ENCODE measurements at regions not wholly inside any gene's neighbourhood (a gene's known extent, or its start where the extent isn't known, plus 50 kb on each side); places are given as distances from the start of the nearest gene placed in this dataset.

DNA sequence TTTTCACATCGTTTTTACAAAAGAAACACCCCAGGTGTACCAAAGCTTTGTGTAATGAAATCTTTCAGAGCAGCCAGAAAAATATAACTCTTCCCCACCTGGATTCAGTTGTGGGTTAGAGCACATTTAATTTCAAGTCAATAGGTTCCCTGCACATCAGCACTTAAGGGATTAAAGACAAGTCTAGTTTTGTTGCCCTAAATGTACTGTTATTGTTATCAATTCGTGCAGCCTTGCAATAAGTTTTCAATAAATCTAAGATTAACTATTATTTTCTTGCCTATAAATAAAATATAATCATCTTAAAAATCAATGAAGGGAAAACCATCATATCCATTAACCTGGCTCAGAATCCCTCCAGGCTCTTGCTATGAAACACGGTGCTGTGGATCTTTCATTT lies 172.5 kb upstream of the CDIN1 start:
- TF ChIP-seq, protein P1, sequence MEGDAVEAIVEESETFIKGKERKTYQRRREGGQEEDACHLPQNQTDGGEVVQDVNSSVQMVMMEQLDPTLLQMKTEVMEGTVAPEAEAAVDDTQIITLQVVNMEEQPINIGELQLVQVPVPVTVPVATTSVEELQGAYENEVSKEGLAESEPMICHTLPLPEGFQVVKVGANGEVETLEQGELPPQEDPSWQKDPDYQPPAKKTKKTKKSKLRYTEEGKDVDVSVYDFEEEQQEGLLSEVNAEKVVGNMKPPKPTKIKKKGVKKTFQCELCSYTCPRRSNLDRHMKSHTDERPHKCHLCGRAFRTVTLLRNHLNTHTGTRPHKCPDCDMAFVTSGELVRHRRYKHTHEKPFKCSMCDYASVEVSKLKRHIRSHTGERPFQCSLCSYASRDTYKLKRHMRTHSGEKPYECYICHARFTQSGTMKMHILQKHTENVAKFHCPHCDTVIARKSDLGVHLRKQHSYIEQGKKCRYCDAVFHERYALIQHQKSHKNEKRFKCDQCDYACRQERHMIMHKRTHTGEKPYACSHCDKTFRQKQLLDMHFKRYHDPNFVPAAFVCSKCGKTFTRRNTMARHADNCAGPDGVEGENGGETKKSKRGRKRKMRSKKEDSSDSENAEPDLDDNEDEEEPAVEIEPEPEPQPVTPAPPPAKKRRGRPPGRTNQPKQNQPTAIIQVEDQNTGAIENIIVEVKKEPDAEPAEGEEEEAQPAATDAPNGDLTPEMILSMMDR (IDR thresholded peaks at IDR 0.05; ENCODE audit: extremely low read depth, missing control alignments) = no peak
- DNase-seq (ENCODE audit: low spot score) = no peak

DNA sequence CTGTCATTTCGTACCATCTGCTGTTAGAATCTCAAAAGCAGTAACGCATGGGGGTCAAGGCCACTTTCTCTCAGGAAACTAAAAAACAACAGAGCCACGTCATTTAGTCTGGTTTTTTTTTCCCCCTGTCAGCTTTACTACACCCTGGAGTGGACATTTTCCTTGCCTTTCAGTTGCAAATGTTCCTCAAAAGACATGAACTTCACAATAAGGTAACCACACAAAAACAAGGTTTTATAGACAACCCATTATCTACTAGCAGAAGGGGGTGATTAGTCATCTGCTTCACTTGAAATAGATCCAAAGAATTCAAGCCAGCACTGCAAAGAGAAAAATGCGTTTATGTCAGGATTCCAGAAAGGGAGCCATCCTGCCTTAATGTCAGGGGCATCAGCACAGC lies 171.8 kb upstream of the CDIN1 start:
- no peak for DNase-seq (ENCODE audit: low spot score)
- TF ChIP-seq, protein P1 (IDR thresholded peaks at IDR 0.05; ENCODE audit: extremely low read depth, missing control alignments) = no peak

DNA sequence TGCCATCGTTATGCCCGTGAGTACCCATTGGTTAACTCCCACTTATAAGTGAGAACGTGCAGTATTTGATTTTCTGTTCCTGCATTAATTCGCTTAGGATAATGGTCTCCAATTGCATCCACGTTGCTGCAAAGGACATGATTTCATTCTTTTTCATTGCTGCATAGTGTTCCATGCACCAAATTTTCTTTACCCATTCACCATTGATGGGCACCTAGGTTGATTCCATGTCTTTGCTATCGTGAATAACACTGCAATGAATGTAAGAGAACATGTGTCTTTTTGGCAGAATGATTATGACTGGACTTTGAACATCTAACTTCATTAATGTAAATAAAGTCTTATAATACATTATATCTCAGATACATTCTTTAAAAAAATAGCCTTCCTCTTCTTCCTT lies 169.6 kb upstream of the CDIN1 start:
- TF ChIP-seq, protein P1 (IDR thresholded peaks at IDR 0.05; ENCODE audit: extremely low read depth, missing control alignments) = no peak
- DNase-seq (ENCODE audit: low spot score) = no peak

DNA sequence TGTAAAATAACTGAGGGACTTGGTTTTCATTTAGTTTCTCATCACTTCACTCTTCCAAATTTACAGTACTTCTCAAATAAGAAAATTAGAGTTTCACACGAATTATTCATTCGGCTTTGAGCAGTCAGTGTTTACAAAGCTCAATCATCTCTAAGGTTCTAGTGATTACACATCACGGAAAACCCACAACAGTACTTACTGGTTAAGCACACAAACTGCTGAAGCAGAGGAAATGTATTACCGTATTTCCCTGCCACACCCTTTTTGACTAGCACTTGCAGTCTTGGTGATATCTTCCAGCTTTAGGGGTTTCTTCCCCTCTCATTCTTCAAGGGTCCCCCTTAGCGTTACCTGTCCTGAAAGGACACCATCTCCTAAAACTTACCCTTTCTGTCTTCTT lies 164.8 kb upstream of the CDIN1 start:
- DNase-seq (ENCODE audit: low spot score) = no peak
- TF ChIP-seq, protein P1 (IDR thresholded peaks at IDR 0.05; ENCODE audit: extremely low read depth, missing control alignments) = no peak

DNA sequence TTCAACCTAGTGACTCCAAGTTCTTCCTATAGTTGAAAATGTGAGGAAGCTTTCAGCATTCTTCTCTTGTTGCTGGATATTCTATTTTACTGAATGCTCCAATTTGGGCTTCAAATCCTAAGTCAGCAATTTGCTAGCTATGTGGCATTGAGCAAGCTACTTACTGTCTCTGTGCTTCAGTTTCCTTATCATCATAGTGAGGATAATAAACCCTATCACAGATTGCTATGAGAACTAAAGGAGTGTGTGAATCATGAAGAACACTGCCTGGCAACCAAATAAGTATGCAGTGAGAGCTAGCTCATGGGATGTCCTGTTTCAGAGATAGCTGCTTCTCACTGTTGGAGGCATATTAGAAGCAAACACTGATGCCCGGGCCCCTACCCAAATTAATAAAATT lies 163.8 kb upstream of the CDIN1 start:
- TF ChIP-seq, protein P1 (IDR thresholded peaks at IDR 0.05; ENCODE audit: extremely low read depth, missing control alignments) = no peak
- DNase-seq (ENCODE audit: low spot score) = no peak

DNA sequence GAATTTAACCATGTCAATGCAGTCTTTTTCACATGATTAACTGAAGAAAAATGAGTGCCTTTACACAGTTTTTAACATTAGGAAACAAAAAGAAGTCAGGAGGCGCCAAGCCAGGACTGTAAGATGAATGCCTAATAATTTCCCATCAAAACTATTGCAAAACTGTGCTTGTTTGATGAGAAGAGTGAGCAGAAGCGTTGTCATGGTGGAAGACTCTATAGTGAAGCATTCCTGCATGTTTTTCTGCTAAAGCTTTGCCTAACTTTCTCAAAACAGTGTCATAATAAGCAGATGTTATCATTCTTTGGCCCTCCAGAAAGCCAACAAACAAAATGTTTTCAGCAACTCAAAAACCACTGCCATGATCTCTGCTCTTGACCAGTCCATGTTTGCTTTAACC lies 156.8 kb upstream of the CDIN1 start:
- no peak for DNase-seq (ENCODE audit: low spot score)
- TF ChIP-seq, protein P1 (IDR thresholded peaks at IDR 0.05; ENCODE audit: extremely low read depth, missing control alignments) = no peak

DNA sequence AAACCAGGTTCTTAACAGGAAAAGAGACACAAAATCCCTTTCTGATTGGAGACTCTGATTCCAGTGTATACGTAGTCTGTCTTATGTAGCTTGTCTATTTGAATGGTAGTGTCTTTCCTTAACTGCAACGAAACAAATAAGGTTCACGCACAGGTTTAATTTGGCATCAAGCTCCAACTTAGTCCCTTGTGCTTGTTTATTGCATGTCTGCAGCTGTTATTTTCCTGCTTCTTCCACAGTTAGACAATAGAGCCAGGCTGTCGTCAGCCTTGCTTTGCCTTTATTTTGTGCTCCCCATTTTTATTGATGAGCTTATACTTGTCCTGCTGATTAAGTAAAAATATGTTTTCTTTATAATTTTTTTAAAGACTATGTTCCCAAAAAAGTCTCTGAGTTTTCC lies 152.7 kb upstream of the CDIN1 start:
- TF ChIP-seq, protein P1 (IDR thresholded peaks at IDR 0.05; ENCODE audit: extremely low read depth, missing control alignments) = no peak
- DNase-seq (ENCODE audit: low spot score) = no peak

All from GM20000 (cell line).